Esophagus muscularis mucosa (tissue), 4 donors: ENCODE measurements at regions not wholly inside any gene's neighbourhood (a gene's known extent, or its start where the extent isn't known, plus 50 kb on each side); places are given as distances from the start of the nearest gene placed in this dataset.

Experiments
- DNase-seq: peaks from one replicate; pipeline ENCODE4 v3.0.0-alpha.2; 2017; ENCODE audit errors: extremely low spot score
- H3K27ac ChIP-seq, 4 donors: fragments of 200-600 bp; sonication (generic); replicated peaks in 1 of 4; 1 replicate in 3 of 4; 2 replicates in 1 of 4; pipeline ENCODE4 v1.5.1; 2016 to 2019; ENCODE audit warnings: mild to moderate bottlenecking in 1 of 4
- H3K27me3 ChIP-seq, 4 donors: fragments of 200-600 bp; sonication (generic); one replicate each; pipeline versions ENCODE4 v1.5.1 to v1.6.0; 2016 to 2019
- H3K36me3 ChIP-seq, 4 donors: fragments of 200-600 bp; sonication (generic); one replicate each; pipeline ENCODE4 v1.5.1; 2016 to 2019
- H3K4me1 ChIP-seq, 4 donors: fragments of 200-600 bp; sonication (generic); one replicate each; pipeline ENCODE4 v1.5.1; 2016 to 2019
- H3K4me3 ChIP-seq, 4 donors: fragments of 200-600 bp; sonication (generic); 1 replicate in 2 of 4; 2 replicates in 2 of 4; pipeline ENCODE4 v1.5.1; 2016 to 2019; ENCODE audit warnings: mild to moderate bottlenecking in 4 of 4, moderate library complexity in 1 of 4
- H3K9me3 ChIP-seq, 4 donors: fragments of 200-600 bp; sonication (generic); 1 replicate in 3 of 4; 2 replicates in 1 of 4; pipeline ENCODE4 v1.5.1; 2016 to 2019
- CTCF ChIP-seq, 3 experiments: fragments of 200-600 bp in 2 of 3; fragments of 450-650 bp in 1 of 3; sonication (generic) in 2 of 3; IDR thresholded peaks; one replicate each; pipeline ENCODE4 v1.5.1; 2017 to 2019; ENCODE audit warnings: antibody characterized with exemption in 3 of 3, mild to moderate bottlenecking in 2 of 3, moderate library complexity in 1 of 3
- EP300 ChIP-seq: sonication (generic); formaldehyde crosslinking; IDR thresholded peaks from one replicate; pipeline ENCODE4 v1.6.1; 2017; ENCODE audit warnings: antibody characterized with exemption
- POLR2A ChIP-seq: fragments of 450-650 bp; IDR thresholded peaks from one replicate; pipeline ENCODE4 v1.6.1; 2017; ENCODE audit warnings: antibody characterized with exemption, moderate library complexity, mild to moderate bottlenecking, low read depth
- POLR2AphosphoS5 ChIP-seq, 2 donors: sonication (generic); formaldehyde crosslinking; IDR thresholded peaks; one replicate each; pipeline ENCODE4 v1.6.1; 2017; ENCODE audit warnings: antibody characterized with exemption in 2 of 2
- WGBS: methylation state at CpG from one replicate; pipeline ENCODE4 v1.1.5; 2018; 5-methylcytosine and 5-hydroxymethylcytosine counted together
- intact Hi-C: fragments of 100-400 bp; cut with DNase I; formaldehyde crosslinking; loops from one replicate; pipeline ENCODE4 v1.15.1; 2023

- WGBS, result 82% methylated on average over 4 of the region's 4 CpGs
- no peak overlapping the region for H3K4me3 ChIP-seq
- TF ChIP-seq CTCF (IDR thresholded peaks at IDR 0.05) (no peak), EP300 (no peak), POLR2A (no peak), POLR2AphosphoS5 (IDR thresholded peaks at IDR 0.05) (no peak)
- no peak for DNase-seq
- H3K4me1 ChIP-seq, result no peaks in the 10 kb centered on the region
- H3K36me3 ChIP-seq, result no peaks in the 10 kb centered on the region
- no peak overlapping the region for H3K27ac ChIP-seq
- H3K9me3 ChIP-seq, result no peaks in the 10 kb centered on the region
- H3K27me3 ChIP-seq, result no peaks in the 10 kb centered on the region
- intact Hi-C loops, result no loop called here
Observed at GRCh38 chr12:25025260-25025659, 76.4 kb upstream of the BCAT1 start.

GRCh38 chr12:25023808-25024207 lies 74.9 kb upstream of the BCAT1 start:
- intact Hi-C loops, result no loop called here
- 76% methylated on average over 4 of the region's 4 CpGs for WGBS
- TF ChIP-seq POLR2A (no peak), POLR2AphosphoS5 (IDR thresholded peaks at IDR 0.05) (no peak), EP300 (no peak), CTCF (IDR thresholded peaks at IDR 0.05) (no peak)
- H3K9me3 ChIP-seq, result peaks cover 0 to 8% (median 0%) of the 10 kb centered on the region in 4 donors
- no peak for DNase-seq
- no peaks in the 10 kb centered on the region for H3K4me1 ChIP-seq
- no peak overlapping the region for H3K4me3 ChIP-seq
- no peaks in the 10 kb centered on the region for H3K36me3 ChIP-seq
- no peak overlapping the region for H3K27ac ChIP-seq
- H3K27me3 ChIP-seq, result peaks cover 0 to 7% (median under 1%) of the 10 kb centered on the region in 4 donors

GRCh38 chr12:25020621-25021243 lies 71.8 kb upstream of the BCAT1 start:
- Histone ChIP-seq H3K36me3 (no peaks in the 10 kb centered on the region), H3K4me3 (no peak overlapping the region), H3K27ac (no peak overlapping the region), H3K27me3 (peaks cover 0 to 7% (median 3%) of the 10 kb centered on the region in 4 donors), H3K4me1 (no peaks in the 10 kb centered on the region), H3K9me3 (peaks cover 0 to 10% (median 0%) of the 10 kb centered on the region in 4 donors)
- no peak for TF ChIP-seq CTCF (IDR thresholded peaks at IDR 0.05)
- no peak for TF ChIP-seq EP300
- TF ChIP-seq POLR2A, result no peak
- TF ChIP-seq POLR2AphosphoS5 (IDR thresholded peaks at IDR 0.05), result no peak
- intact Hi-C loops, result no loop called here
- WGBS, result 84% methylated on average over 7 of the region's 7 CpGs
- no peak for DNase-seq

GRCh38 chr12:25018146-25018545 lies 69.2 kb upstream of the BCAT1 start:
- DNase-seq, result no peak
- intact Hi-C loops, result no loop called here
- no peak for TF ChIP-seq CTCF (IDR thresholded peaks at IDR 0.05)
- no peak for TF ChIP-seq POLR2A
- TF ChIP-seq EP300, result no peak
- no peak for TF ChIP-seq POLR2AphosphoS5 (IDR thresholded peaks at IDR 0.05)
- Histone ChIP-seq H3K27me3 (peaks cover 0 to 7% (median 3%) of the 10 kb centered on the region in 4 donors), H3K36me3 (no peaks in the 10 kb centered on the region), H3K9me3 (peaks cover 0 to 10% (median 0%) of the 10 kb centered on the region in 4 donors), H3K4me3 (no peak overlapping the region), H3K4me1 (no peaks in the 10 kb centered on the region), H3K27ac (no peak overlapping the region)
- WGBS, result 96% methylated on average over 3 of the region's 3 CpGs

GRCh38 chr12:25017336-25017735 lies 68.4 kb upstream of the BCAT1 start:
- intact Hi-C loops, result no loop called here
- Histone ChIP-seq H3K9me3 (peaks cover 0 to 10% (median 0%) of the 10 kb centered on the region in 4 donors), H3K36me3 (no peaks in the 10 kb centered on the region), H3K4me3 (no peak overlapping the region), H3K27me3 (peaks cover 0 to 7% (median 3%) of the 10 kb centered on the region in 4 donors), H3K4me1 (no peaks in the 10 kb centered on the region), H3K27ac (no peak overlapping the region)
- DNase-seq, result no peak
- 93% methylated on average over 3 of the region's 3 CpGs for WGBS
- no peak for TF ChIP-seq EP300
